Gastroesophageal sphincter (tissue), 3 donors: ENCODE measurements at regions not wholly inside any gene's neighbourhood (a gene's known extent, or its start where the extent isn't known, plus 50 kb on each side); places are given as distances from the start of the nearest gene placed in this dataset.
"Not testable (repeated sequence)": the region's sequence is repeated elsewhere in the genome, so short reads cannot be mapped to it uniquely, and the experiment has no call there.

Experiments
- EP300 ChIP-seq: sonication (generic); formaldehyde crosslinking; IDR thresholded peaks from one replicate; pipeline ENCODE4 v1.6.1; 2017; ENCODE audit warnings: antibody characterized with exemption, mild to moderate bottlenecking
- POLR2A ChIP-seq, 2 donors: fragments of 450-650 bp; IDR thresholded peaks; one replicate each; pipeline ENCODE4 v1.6.1; 2017; ENCODE audit warnings: antibody characterized with exemption in 2 of 2, mild to moderate bottlenecking in 2 of 2, moderate library complexity in 1 of 2
- POLR2AphosphoS5 ChIP-seq: sonication (generic); formaldehyde crosslinking; IDR thresholded peaks from one replicate; pipeline ENCODE4 v1.6.1; 2017; ENCODE audit warnings: antibody characterized with exemption
- TF ChIP-seq, protein P1 (sequence below), 4 experiments: fragments of 200-600 bp in 2 of 4; fragments of 450-650 bp in 2 of 4; sonication (generic) in 1 of 4; IDR thresholded peaks; one replicate each; pipeline ENCODE4 v1.5.1; 2017 to 2019; ENCODE audit warnings: antibody characterized with exemption in 4 of 4, mild to moderate bottlenecking in 2 of 4, moderate library complexity in 2 of 4

DNA sequence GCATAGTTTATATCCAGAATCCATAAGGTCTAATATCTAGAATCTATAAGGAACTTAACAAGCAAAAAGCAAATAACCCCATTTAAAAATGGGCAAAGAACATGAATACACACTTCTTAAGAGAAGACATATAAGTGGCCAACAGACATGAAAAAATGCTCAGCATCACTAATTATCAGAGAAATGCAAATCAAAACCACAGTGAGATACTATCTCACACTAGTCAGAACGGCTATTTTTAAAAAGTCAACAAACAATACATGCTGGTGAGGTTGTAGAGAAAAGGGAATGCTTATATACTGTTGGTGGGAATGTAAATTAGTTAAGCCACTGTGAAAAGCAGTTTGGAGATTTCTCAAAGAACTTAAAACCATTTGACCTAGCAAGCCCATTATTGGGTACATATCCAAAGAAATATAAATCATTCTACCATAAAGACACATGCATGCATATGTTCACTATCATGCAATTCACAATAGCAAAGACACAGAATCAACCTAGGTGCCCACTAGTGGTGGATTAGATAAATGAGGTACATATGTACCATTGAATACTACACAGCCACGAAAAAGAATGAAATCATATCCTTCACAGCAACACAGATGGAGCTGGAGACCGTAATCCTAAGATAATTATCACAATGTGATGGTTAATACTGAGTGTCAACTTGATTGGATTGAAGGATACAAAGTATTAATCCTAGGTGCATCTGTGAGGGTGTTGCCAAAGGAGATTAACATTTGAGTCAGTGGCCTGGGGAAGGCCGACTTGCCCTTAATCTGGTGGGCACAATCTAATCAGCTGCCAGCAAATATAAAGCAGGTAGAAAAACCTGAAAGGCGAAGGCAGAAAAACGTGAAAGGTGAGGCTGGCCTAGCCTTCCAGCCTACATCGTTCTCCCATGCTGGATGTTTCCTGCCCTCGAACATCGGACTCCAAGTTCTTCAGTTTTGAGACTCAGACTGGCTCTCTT, 397.2 kb downstream of the NKX6-1 start:
- TF ChIP-seq, protein P1, sequence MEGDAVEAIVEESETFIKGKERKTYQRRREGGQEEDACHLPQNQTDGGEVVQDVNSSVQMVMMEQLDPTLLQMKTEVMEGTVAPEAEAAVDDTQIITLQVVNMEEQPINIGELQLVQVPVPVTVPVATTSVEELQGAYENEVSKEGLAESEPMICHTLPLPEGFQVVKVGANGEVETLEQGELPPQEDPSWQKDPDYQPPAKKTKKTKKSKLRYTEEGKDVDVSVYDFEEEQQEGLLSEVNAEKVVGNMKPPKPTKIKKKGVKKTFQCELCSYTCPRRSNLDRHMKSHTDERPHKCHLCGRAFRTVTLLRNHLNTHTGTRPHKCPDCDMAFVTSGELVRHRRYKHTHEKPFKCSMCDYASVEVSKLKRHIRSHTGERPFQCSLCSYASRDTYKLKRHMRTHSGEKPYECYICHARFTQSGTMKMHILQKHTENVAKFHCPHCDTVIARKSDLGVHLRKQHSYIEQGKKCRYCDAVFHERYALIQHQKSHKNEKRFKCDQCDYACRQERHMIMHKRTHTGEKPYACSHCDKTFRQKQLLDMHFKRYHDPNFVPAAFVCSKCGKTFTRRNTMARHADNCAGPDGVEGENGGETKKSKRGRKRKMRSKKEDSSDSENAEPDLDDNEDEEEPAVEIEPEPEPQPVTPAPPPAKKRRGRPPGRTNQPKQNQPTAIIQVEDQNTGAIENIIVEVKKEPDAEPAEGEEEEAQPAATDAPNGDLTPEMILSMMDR (IDR thresholded peaks at IDR 0.05) = not testable (repeated sequence)
- TF ChIP-seq POLR2AphosphoS5; POLR2A (IDR thresholded peaks at IDR 0.05); EP300: not testable (repeated sequence)
